BLaER1 (cell line): ENCODE measurements at regions not wholly inside any gene's neighbourhood (a gene's known extent, or its start where the extent isn't known, plus 50 kb on each side); places are given as distances from the start of the nearest gene placed in this dataset.

Experiments
- H3K27ac ChIP-seq: shearing (Covaris generic); formaldehyde crosslinking; 2 replicates; pipeline ENCODE4 v1.8.1; 2022
- H3K27me3 ChIP-seq: shearing (Covaris generic); formaldehyde crosslinking; 2 replicates; pipeline ENCODE4 v1.8.1; 2022
- H3K36me3 ChIP-seq: shearing (Covaris generic); formaldehyde crosslinking; 2 replicates; pipeline ENCODE4 v1.8.1; 2022
- H3K4me1 ChIP-seq: shearing (Covaris generic); formaldehyde crosslinking; 2 replicates; pipeline ENCODE4 v1.8.1; 2022
- H3K4me2 ChIP-seq: shearing (Covaris generic); formaldehyde crosslinking; 2 replicates; pipeline ENCODE4 v1.8.1; 2022
- H3K4me3 ChIP-seq: shearing (Covaris generic); formaldehyde crosslinking; 2 replicates; pipeline ENCODE4 v1.8.1; 2022
- H3K9ac ChIP-seq: shearing (Covaris generic); formaldehyde crosslinking; 2 replicates; pipeline ENCODE4 v1.8.1; 2022
- H3K9me3 ChIP-seq: shearing (Covaris generic); formaldehyde crosslinking; 2 replicates; pipeline ENCODE4 v1.8.1; 2022
- H4K20me1 ChIP-seq: shearing (Covaris generic); formaldehyde crosslinking; 2 replicates; pipeline ENCODE4 v1.8.1; 2022
- Cebpa-rat ChIP-seq: shearing (Covaris generic); IDR thresholded peaks from 2 replicates; pipeline ENCODE4 v1.8.1; 2022

- Histone ChIP-seq H4K20me1 (no peaks in the 10 kb centered on the region), H3K36me3 (no peaks in the 10 kb centered on the region), H3K4me2 (no peak overlapping the region), H3K27ac (no peak overlapping the region), H3K4me1 (no peaks in the 10 kb centered on the region), H3K4me3 (no peak overlapping the region), H3K9ac (no peak overlapping the region), H3K9me3 (no peaks in the 10 kb centered on the region), H3K27me3 (no peaks in the 10 kb centered on the region)
- no peak for TF ChIP-seq Cebpa-rat
Observed at GRCh38 chr12:92261692-92262091, 116.0 kb upstream of the BTG1 start.

- Histone ChIP-seq H3K36me3 (no peaks in the 10 kb centered on the region), H3K4me1 (no peaks in the 10 kb centered on the region), H3K9me3 (no peaks in the 10 kb centered on the region), H4K20me1 (no peaks in the 10 kb centered on the region), H3K4me2 (no peak overlapping the region), H3K4me3 (no peak overlapping the region), H3K9ac (no peak overlapping the region), H3K27ac (no peak overlapping the region), H3K27me3 (no peaks in the 10 kb centered on the region)
- no peak for TF ChIP-seq Cebpa-rat
Observed at GRCh38 chr12:92261071-92261470, 115.4 kb upstream of the BTG1 start.

GRCh38 chr12:92259696-92260251, 114.1 kb upstream of the BTG1 start:
- H3K4me2 ChIP-seq, result no peak overlapping the region
- no peak overlapping the region for H3K4me3 ChIP-seq
- TF ChIP-seq Cebpa-rat, result no peak
- H3K9ac ChIP-seq, result no peak overlapping the region
- no peaks in the 10 kb centered on the region for H3K27me3 ChIP-seq
- no peak overlapping the region for H3K27ac ChIP-seq
- no peaks in the 10 kb centered on the region for H3K9me3 ChIP-seq
- no peaks in the 10 kb centered on the region for H4K20me1 ChIP-seq
- H3K4me1 ChIP-seq, result no peaks in the 10 kb centered on the region
- H3K36me3 ChIP-seq, result no peaks in the 10 kb centered on the region

DNA sequence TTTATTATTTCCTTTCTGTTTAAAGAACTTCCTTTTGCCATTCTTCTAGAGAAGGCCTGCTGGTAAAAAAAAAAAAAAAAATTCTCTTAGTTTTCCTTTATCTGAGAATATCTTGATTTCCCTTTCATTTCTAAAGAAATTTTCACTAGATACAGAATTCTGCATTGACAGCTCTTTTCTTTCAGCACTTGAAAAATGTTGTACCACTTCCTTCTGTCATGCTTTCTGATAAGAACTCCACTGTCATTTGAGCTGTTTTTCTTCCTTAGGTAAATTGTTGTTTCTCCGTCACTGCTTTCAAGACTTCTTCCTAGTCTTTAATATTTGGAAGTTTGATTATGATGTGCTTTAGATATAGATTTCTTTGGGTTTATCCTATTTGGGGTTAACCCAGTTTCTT, 113.6 kb upstream of the BTG1 start:
- no peak overlapping the region for H3K4me2 ChIP-seq
- no peak overlapping the region for H3K9ac ChIP-seq
- no peak overlapping the region for H3K4me3 ChIP-seq
- H3K27me3 ChIP-seq, result no peaks in the 10 kb centered on the region
- no peaks in the 10 kb centered on the region for H3K9me3 ChIP-seq
- H3K36me3 ChIP-seq, result no peaks in the 10 kb centered on the region
- TF ChIP-seq Cebpa-rat, result no peak
- no peaks in the 10 kb centered on the region for H3K4me1 ChIP-seq
- no peak overlapping the region for H3K27ac ChIP-seq
- no peaks in the 10 kb centered on the region for H4K20me1 ChIP-seq

DNA sequence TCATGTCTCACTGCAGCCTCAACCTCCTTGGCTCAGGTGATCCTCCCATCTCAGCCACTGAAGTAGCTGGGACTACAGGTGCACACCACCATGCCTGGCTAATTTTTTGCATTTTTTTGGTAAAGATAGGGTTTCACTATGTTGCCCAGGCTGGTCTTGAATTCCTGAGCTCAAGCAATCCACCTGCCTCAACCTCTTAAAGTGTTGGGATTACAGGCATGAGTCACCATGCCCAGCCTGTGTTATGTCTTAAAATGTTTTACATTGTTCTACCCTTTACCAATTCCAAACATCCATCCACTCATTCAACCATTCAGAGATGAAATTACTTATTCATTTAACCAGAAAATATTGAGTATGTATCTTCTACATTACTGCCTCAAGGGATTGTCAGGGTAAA, 111.6 kb upstream of the BTG1 start:
- Histone ChIP-seq H3K4me2 (no peak overlapping the region), H3K36me3 (no peaks in the 10 kb centered on the region), H3K4me1 (no peaks in the 10 kb centered on the region), H3K27ac (no peak overlapping the region), H3K9ac (no peak overlapping the region), H3K9me3 (no peaks in the 10 kb centered on the region), H3K27me3 (no peaks in the 10 kb centered on the region), H3K4me3 (no peak overlapping the region), H4K20me1 (no peaks in the 10 kb centered on the region)
- no peak for TF ChIP-seq Cebpa-rat

DNA sequence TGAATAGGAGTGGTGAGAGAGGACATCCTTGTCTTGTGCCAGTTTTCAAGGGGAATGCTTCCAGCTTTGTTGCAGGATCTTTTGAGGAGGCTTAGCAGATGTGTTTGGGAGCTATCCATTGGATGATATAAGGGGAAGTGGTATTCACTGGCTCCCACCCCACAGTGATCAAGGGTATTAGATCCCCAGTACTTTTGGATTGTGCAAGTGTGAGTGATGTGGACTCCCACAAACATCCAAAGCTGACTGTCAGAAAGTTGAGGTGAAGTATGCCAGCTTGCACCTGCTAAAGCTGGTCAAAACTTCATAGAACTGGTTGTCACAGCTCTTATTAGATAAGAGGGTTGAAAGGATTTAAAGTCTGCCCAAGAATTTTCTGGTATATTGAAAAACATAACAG, 110.1 kb upstream of the BTG1 start:
- no peaks in the 10 kb centered on the region for H4K20me1 ChIP-seq
- H3K9ac ChIP-seq, result no peak overlapping the region

DNA sequence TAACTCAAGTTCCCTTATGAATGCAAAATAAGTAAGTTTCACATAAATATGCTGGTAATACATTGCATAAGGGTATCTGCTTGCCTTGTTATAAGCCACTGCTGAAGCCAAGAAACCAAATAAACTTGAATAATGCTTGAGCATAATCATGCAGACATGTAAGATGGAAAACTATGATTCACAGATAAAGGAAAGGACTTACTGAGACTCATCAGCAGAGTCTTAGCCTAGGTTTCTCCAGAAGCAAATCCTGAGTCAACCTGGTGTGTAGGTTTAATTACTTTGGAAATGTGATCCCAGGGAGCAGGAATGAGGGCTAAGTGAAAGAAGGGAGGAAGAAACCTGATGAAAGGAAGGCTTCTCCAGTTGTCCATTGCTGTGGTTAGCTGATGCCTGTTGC, 107.7 kb upstream of the BTG1 start:
- no peak for TF ChIP-seq Cebpa-rat
- Histone ChIP-seq H3K4me1 (no peaks in the 10 kb centered on the region), H4K20me1 (no peaks in the 10 kb centered on the region), H3K27ac (no peak overlapping the region), H3K9me3 (no peaks in the 10 kb centered on the region), H3K36me3 (no peaks in the 10 kb centered on the region), H3K9ac (no peak overlapping the region), H3K27me3 (no peaks in the 10 kb centered on the region), H3K4me2 (no peak overlapping the region), H3K4me3 (no peak overlapping the region)

More for the DNA sequence above, 110.1 kb upstream of the BTG1 start:
- no peak overlapping the region for H3K4me2 ChIP-seq
- H3K9me3 ChIP-seq, result no peaks in the 10 kb centered on the region
- H3K27ac ChIP-seq, result no peak overlapping the region
- H3K27me3 ChIP-seq, result no peaks in the 10 kb centered on the region
- no peak overlapping the region for H3K4me3 ChIP-seq
- no peak for TF ChIP-seq Cebpa-rat
- H3K4me1 ChIP-seq, result no peaks in the 10 kb centered on the region
- H3K36me3 ChIP-seq, result no peaks in the 10 kb centered on the region

GRCh38 chr12:92248977-92249376, 103.3 kb upstream of the BTG1 start:
- Histone ChIP-seq H3K9ac (no peak overlapping the region), H3K27ac (no peak overlapping the region), H3K4me1 (no peaks in the 10 kb centered on the region), H3K36me3 (no peaks in the 10 kb centered on the region), H3K27me3 (no peaks in the 10 kb centered on the region), H3K4me2 (no peak overlapping the region), H3K9me3 (no peaks in the 10 kb centered on the region), H4K20me1 (no peaks in the 10 kb centered on the region), H3K4me3 (no peak overlapping the region)
- no peak for TF ChIP-seq Cebpa-rat

DNA sequence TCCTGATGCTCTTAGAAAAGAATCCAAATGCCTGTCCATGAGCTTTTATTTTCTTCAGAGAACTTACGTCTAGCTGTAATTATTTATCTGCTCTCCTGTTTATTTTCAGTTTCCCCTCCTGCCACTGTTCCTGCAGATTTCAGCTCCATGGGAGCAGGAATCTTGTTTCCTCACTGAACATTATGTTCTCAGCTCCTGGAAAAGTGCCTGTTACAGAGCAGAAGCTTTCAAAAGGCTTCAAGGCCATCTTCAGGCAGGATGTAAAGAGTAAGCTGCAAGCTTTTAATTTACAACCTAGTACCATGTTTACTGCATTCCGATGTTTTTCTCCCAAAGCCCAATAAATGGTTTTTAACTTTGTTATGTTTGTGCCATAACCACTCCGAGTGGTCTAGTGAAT, 98.4 kb upstream of the BTG1 start:
- no peaks in the 10 kb centered on the region for H4K20me1 ChIP-seq
- no peak overlapping the region for H3K4me2 ChIP-seq
- H3K9ac ChIP-seq, result no peak overlapping the region
- H3K36me3 ChIP-seq, result no peaks in the 10 kb centered on the region
- no peaks in the 10 kb centered on the region for H3K9me3 ChIP-seq
- H3K4me1 ChIP-seq, result peaks cover 7% of the 10 kb centered on the region
- H3K27me3 ChIP-seq, result no peaks in the 10 kb centered on the region
- TF ChIP-seq Cebpa-rat, result no peak
- no peak overlapping the region for H3K4me3 ChIP-seq
- H3K27ac ChIP-seq, result no peak overlapping the region

GRCh38 chr12:92242907-92243306, 97.3 kb upstream of the BTG1 start:
- H3K9ac ChIP-seq, result no peak overlapping the region
- TF ChIP-seq Cebpa-rat, result no peak
- no peak overlapping the region for H3K4me2 ChIP-seq
- peaks cover 7% of the 10 kb centered on the region for H3K4me1 ChIP-seq
- H3K27ac ChIP-seq, result no peak overlapping the region
- no peaks in the 10 kb centered on the region for H3K36me3 ChIP-seq
- no peaks in the 10 kb centered on the region for H3K9me3 ChIP-seq
- H4K20me1 ChIP-seq, result no peaks in the 10 kb centered on the region
- H3K4me3 ChIP-seq, result no peak overlapping the region
- H3K27me3 ChIP-seq, result no peaks in the 10 kb centered on the region

DNA sequence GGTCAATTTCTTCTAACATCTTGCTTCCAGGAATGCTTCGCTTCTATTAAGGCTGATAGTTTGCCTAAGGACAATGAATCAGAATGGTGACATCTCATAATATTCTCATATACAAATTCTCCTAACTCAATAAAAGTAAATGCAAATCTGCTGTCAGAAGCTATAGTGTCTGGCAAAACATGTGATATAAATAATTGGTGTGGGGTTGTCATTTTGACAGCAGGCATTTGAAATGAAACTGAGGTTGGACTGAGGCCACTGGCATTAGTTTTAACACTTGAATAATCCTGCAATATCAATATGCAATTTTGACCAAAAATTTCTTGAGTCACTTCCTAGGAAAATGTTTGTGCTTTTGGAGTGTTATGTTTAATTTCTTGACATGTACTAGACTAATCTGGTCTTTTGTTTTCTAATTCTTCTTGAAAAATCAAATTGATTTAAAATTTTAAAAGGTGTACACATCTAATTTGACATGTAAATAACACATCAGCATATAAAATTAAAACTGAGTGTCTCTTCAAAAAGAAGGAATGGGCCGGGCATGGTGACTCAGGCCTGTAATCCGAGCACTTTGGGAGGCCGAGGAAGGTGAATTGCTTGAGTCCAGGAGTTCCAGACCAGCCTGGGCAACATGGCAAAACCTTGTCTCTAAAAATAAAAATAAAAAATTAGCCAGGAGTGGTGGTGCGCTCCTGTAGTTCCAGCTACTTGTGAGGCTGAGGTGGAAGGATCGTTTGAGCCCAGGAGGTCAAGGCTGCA, 92.3 kb upstream of the BTG1 start:
- H3K27ac ChIP-seq, result no peak overlapping the region
- H4K20me1 ChIP-seq, result no peaks in the 10 kb centered on the region
- no peaks in the 10 kb centered on the region for H3K36me3 ChIP-seq
- peaks cover 7% of the 10 kb centered on the region for H3K4me1 ChIP-seq
- H3K9ac ChIP-seq, result no peak overlapping the region
- TF ChIP-seq Cebpa-rat, result no peak
- H3K27me3 ChIP-seq, result no peaks in the 10 kb centered on the region
- no peak overlapping the region for H3K4me3 ChIP-seq
- no peaks in the 10 kb centered on the region for H3K9me3 ChIP-seq
- no peak overlapping the region for H3K4me2 ChIP-seq
